Hematopoietic multipotent progenitor cell treated with erythropoietin and hydrocortisone succinate and interleukin-3 and kit ligand, for 8 days (in vitro differentiated cells): ENCODE measurements at regions not wholly inside any gene's neighbourhood (a gene's known extent, or its start where the extent isn't known, plus 50 kb on each side); places are given as distances from the start of the nearest gene placed in this dataset.
"Not testable (repeated sequence)": the region's sequence is repeated elsewhere in the genome, so short reads cannot be mapped to it uniquely, and the experiment has no call there.

Experiments
- DNase-seq: peaks from one replicate; pipeline ENCODE4 v3.0.0-alpha.2; 2015

- no peak for DNase-seq
Measured at GRCh38 chr13:34722922-34723321, 219.1 kb upstream of the NBEA start.

DNA sequence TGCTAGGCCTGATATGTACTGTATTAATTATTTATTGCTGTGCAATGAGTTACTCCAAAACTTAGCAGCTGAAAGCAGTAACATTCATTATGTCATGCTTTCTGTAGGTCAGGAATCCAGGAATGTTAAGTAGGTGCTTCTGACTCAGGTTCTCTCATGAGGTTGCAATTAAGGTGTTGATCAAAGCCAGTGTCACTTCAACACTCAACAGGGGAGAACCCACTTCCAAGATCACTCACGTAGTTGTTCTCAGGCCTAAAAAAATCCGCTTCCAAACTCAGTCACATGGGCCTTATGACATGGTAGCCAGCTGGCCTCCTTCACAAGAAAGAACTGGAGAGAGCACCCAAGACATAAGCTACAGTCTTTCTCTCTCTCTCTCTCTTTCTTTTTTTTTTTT lies 211.1 kb upstream of the NBEA start:
- DNase-seq: no peak

DNA sequence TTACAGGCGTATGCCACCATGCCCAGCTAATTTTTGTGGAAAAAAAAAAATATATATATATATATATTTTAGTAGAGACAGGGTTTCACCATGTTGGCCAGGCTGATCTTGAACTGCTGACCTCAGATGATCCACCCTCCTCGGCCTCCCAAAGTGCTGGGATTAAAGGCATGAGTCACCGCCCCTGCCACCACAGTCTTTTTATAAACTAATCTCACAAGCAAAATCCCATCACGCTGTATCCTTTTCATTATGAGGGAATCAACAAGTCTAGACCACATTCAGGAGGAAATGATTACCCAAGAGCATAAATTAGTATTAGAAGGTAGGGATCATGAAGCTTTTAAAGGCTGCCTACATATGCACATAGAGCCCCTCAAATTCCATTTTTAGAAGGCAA lies 210.6 kb upstream of the NBEA start:
- DNase-seq: no peak

DNA sequence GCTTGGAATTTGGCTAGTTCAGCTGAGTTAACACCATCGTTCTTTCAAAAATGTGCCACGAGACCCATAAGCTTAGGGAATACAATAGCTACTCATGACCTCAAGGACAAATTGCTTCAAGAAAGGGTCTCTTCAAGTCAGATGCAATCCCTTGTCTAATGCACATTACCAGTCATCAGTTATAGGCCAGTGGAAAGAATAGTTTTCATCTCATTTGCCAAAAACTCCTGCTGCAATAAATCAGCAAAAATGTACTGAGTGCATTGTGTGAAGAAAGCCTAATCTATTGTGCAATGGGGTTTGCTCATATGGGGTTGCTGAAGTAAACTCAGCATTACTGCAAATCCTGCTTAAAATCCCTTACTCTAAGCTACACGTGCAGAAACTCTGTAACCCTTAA lies 208.3 kb upstream of the NBEA start:
- no peak for DNase-seq

DNA sequence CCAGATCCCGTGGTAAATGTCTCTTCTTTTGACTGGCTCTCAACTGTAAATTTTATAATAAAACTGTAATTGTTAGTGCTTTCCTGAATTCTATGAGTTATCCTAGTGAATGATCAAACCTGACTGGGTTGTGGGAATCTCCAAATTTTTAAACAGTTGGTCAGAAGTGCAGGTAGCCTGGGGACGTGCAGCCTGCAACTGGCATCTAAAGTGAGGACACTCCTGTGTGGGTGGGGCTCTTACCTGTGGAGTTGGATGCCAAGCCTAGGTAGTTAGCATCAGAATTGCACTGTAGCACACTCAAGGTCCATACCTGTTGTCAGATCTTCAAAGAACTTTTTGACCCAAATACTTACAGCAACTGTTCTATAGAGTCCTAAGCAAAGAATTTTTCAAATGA lies 207.1 kb upstream of the NBEA start:
- DNase-seq: no peak

DNA sequence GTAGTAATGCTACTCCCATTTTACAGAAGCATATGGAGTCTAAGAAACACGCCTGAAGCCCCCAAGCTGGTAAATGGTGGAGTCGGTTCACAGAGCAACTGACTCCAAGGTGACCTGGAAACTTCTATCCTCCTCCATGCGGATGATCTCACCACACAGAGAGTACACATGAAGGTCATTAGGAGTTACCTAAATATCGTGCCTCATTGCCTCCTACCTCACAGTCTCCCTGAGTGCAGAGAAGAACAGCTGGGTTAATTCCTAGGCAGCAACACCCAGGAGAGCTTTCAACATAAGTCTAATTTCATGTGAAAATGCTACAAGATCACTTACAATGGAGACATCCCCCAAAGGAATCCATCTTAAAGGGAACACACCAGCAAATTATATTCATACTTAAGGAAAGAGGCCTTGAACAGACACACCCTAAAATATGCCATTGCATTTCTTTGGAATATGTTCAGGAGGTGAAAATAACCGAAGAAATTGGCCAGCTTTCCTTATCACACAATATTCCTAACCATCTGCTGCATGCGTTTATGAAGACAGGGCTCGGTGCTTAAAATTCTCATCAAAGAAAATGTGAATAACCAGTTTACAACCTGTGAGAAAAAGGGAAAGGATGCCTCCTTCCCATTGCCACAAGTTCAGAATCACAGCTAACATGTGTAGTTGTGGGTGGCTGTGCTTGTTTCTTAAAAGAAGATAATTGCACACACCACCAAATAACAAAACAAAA lies 203.6 kb upstream of the NBEA start:
- DNase-seq: no peak

- not testable (repeated sequence) for DNase-seq
Measured at GRCh38 chr13:34747056-34747455, 195.0 kb upstream of the NBEA start.

DNA sequence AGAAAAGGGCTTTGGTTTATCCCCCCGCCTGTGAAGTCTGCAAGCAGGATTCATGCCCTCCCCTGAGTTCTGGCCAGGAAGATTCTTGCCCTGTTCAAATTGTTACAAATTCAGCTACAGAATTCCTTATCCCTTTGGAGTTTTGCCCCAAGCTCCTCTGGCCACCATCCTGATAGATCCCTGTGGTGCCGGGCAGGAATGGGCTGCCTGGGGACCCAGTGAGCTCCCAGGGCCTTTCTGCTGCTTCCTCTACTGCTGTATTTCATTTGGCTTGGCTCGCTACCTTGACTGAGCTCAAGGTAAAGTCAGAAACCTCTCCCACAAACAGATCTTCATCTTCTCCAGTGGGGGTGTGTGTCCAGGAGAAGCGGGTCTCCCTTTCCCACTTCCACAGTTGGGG lies 194.6 kb upstream of the NBEA start:
- no peak for DNase-seq

DNA sequence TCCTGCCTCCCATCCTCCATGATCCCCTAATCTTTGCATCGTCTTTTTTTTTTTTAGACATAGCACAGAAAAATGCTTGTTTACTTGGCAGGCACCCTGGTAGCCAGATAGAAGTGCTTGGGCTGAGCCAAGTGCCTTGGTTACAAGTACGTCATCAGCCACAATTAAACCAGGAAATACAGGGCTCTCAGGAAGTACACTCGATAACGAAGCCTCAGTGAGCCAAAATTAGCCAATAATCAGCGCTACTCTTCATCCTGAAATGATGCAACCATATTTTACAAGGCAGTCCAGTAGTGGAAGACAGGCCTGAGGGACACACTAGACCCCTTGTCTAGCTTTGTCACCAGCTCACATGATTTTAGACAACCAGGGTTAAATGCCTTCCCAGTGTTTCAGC lies 194.0 kb upstream of the NBEA start:
- no peak for DNase-seq

GRCh38 chr13:34748596-34748995 lies 193.5 kb upstream of the NBEA start:
- no peak for DNase-seq

GRCh38 chr13:34749046-34749445 lies 193.0 kb upstream of the NBEA start:
- no peak for DNase-seq

DNA sequence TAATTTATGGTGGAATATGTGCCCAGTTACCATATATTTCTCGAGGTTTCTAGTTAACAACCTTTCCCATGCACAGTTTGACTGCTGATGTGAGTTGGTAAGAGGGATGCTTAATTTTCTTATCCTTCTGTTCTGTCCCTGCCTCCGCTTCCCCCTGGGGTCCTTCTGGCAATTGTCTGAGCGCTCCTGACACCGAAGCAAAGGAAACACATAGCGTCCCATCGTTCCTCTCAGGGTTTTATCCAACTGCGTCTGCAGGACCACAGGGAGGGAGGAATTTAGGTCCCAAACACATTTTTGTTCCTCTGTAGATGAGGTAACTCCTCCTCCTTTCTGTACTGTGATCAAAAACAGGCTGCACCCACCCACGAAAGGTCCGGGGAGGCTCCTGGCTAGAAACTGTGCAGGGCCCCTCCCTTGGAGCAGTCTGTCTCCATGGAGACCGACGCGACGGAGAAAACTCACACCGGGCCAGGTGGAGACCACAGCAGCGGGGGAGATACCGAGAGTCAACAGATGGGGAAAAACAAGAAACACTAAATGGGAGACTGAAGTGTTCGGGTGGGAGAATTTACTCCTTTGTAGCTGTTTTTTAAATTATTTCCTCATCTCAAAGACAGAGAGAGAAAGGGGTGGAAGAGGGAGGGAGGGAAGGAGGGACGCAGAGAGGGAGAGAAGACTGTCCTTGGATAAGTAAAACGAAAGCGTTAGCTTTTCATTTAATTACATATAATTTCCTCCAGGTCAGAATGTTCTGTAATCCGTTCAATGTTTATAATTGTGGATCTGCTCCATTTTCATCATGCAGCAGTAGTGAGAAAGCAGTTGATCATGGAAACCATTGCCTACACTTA lies 191.8 kb upstream of the NBEA start:
- DNase-seq: no peak

DNA sequence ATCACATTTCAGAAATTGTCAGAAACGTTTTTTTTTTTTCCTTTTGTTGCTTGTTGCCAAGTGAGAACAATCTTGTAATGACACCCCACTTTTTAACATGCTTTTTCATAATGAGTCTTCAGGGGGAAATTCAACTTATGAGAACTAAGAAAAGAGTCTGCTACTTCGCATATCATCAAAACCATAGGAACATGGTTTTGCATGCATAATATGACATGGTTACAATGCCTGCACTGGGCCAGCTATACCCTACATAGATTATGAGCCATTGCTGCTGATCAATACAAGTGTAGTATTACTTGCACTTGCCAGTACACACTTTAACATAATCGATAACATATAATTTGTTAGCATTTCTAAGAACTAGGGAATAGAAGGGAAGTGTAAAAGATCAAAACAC lies 191.0 kb upstream of the NBEA start:
- no peak for DNase-seq

- no peak for DNase-seq
Measured at GRCh38 chr13:34751492-34751891, 190.6 kb upstream of the NBEA start.

DNA sequence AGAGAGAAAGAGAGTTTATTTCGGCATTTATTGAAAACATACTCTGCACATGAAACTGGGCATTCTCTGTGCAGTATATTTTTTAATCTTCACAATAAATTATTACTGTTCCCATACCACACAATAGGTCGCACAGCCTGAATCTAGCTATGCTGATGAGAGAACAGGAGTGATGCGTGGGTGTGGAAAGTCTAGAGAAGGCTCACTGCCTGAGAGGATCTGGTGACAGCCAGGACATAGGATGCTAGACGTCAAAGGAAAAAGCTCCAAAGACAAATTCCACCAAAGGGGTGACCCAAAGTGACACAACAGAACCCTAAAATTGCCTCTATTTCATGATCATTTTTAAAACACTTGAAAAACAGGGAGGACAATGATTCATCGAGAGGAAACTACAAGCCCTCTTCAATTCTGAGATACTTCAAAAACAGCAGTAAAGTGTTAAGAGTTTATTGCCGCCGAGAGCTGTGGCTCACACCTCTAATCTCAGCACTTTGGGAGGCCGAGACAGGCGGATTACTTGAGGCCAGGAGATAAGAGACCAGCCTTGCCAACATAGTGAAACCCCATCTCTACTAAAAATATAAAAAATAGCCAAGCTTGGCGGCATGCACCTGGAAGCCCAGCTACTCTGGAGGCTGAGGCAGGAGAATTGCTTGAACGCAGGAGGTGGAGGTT lies 189.6 kb upstream of the NBEA start:
- DNase-seq: no peak

- no peak for DNase-seq
Measured at GRCh38 chr13:34756136-34756535, 185.9 kb upstream of the NBEA start.

DNA sequence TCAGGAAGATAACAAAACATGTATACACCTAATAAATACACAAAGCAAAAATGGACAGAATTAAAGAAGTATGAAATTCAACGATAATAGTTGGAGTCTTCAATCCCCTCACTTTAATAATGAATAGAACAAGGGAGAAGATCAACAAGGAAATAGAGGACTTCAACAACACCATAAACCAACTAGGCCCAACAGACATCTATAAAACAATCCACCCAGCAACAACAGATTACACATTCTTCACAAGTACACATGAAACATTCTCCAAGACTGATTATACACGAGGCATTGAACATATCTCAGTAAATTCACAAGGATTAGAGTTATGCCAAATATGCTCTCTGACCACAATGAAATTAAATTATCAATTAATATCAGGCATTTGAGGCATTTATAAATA lies 185.5 kb upstream of the NBEA start:
- no peak for DNase-seq

DNA sequence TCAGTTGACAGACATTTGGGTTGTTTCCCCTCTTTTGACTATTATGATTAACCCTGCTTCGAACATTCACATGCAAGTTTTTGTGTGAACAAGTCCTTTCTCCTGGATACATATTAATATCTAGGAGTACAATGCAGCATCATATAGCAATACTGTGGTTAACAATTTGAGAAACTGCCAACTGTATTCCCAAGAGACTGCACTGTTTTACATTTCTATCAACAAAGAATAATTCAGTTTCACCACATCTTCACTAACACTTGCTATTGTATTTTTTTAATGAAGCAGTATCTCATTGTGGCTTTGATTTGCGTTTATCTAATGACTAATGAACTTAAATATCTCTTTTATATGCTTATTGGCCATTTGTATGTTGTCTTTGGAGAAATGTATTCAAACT lies 184.6 kb upstream of the NBEA start:
- no peak for DNase-seq

GRCh38 chr13:34758628-34759027 lies 183.4 kb upstream of the NBEA start:
- DNase-seq: no peak

- no peak for DNase-seq
Measured at GRCh38 chr13:34762312-34762711, 179.8 kb upstream of the NBEA start.

- no peak for DNase-seq
Measured at GRCh38 chr13:34764246-34764645, 177.8 kb upstream of the NBEA start.

DNA sequence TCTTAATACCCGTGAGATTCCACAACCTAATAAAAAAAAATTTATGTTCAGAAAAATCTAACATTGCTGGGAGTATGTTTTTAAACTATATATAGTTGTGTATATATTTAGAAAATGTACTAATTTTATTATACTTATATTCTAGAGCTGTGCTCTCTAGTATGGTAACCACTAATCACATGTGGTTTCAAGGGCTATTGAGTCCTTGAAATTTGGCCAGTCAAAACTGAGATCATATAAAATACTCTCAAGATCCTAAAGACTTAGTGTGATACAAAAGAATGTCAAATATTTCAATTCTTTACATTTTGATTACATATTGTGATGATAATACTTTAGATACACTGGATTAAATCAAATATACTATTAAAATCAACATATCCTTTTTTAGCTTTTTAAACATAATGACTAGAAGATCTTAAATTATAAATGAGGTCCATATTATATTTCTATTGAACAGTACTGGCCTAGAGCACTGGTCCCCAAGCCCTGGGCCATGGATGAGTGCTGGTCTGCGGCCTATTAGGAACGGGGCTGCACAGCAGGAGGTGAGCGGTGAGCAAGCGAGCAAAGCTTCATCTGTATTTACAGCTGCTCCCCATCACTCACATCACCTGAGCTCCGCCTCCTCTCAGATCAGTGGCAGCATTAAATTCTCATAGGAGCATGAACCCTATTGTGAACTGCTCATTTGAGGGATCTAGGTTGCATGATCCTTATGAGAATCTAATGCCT lies 176.5 kb upstream of the NBEA start:
- DNase-seq: no peak

GRCh38 chr13:34767778-34768177 lies 174.3 kb upstream of the NBEA start:
- no peak for DNase-seq
